ENCODE measurements at regions not wholly inside any gene's neighbourhood (a gene's known extent, or its start where the extent isn't known, plus 50 kb on each side); places are given as distances from the start of the nearest gene placed in this dataset.

DNA sequence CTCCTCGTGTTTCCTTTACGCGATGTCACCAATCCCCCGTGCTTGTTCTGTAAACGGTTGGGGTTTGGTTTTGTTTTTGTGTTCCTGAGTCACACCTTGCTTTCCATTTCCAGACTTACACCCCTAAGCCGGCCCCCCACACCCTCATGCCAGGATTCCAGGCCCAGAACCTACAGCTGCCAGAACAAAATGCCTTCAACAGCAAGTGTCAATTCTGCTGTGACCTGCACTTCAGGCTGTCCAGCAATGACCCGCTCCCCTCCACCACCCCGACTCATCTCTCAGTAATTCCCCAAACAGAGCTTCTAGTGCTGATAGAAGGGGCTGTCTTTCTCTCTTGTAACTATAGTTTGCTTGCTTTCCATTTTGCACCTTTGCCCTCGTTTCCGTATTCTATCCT, 722.1 kb upstream of the CELF2 start:
- DNase-seq (ENCODE audit: low spot score), result no peak

DNA sequence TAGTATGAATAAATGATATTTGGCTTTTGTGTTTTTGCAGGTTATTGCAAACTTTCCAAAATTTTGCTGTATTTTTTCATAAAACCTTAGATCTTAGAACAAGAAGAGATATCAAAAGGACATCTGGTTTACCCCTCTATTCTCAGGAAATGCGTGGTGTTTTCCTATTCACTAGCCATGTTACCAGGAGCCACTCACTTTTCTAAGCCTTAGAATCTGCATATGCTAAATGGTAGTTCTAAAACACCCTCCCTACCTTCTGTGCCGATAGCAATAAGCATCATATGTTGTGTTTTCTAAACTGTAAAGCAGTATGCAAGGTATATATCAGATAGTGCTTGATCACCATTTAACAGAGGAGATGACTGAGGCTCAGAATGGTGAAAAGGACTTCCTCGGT, 715.0 kb upstream of the CELF2 start:
- DNase-seq (ENCODE audit: low spot score), result no peak

DNA sequence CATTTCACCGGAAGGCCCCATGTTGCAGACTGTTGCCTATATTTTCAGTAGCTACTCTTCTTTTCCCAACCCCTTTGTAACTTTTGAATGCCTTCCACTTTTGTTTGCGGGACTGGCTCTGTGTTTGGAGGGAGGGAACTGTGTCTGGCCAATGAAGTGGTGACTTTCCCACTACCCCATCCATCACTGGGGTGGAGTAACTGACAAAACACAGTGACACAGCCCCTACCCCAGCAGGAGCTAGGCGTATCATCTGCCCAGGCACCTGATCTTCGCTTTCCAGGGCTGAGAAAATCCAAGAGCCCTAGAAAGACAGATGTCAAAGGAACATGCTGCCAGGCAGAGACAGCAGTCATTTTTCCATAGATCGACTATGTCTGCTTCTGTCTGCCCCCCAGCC, 710.6 kb upstream of the CELF2 start:
- no peak for DNase-seq (ENCODE audit: low spot score)

DNA sequence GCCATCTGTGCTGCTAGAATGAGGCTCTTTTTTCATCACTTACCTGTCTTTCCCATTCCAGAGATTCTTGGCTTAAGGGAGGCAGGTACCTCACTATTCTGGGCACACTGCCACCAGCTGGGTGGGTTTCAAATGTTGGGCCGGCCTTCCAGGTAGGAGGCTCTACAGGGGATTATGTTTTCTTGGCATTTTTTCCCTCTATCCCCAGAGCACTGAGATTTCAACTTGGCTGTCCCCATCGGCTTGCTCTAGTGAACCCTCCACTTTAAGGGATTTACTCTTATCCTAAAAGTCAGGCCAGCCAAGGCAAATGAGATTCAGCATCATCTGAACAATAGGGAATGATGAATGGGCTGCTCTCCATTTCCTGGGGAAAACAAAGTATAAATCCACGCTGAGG, 710.1 kb upstream of the CELF2 start:
- no peak for DNase-seq (ENCODE audit: low spot score)

DNA sequence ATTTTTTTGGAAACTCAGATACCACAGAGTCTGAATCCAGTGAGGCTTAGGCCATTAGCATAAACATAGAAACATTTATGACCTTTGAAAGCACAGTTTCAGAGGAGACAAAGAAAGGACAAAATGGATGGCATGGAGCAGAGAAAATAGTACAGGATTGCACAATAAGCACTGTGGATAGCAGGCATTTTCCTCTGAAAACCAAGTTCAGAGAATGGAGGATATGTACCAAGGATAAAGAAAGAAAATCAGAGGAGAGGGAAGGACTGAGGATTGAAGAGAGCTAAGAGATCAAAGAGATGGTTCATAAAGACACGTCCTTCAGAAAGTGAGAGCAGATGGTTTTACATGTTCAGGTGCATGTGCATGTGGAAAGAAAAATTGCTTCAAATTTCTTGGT, 707.2 kb upstream of the CELF2 start:
- DNase-seq (ENCODE audit: low spot score), result no peak

DNA sequence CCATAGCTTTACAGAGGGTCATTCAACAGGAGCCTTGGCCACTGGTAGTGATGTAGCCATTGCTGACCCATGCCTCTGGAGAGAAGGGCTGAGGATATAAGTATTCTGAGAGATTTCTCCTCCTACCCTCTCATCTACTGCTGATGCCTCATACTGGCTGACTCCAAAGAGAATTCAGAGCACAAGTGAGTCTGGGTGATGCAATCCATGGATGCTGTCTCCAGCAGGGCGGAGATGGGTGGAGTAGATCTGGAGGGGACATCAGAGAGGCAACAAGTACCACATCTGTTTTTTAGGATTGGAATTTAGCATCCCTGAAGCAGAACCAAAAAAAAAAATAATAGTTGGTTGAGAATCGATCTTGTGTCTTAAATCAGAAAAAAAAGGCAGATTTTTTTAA, 705.7 kb upstream of the CELF2 start:
- no peak for DNase-seq (ENCODE audit: low spot score)

DNA sequence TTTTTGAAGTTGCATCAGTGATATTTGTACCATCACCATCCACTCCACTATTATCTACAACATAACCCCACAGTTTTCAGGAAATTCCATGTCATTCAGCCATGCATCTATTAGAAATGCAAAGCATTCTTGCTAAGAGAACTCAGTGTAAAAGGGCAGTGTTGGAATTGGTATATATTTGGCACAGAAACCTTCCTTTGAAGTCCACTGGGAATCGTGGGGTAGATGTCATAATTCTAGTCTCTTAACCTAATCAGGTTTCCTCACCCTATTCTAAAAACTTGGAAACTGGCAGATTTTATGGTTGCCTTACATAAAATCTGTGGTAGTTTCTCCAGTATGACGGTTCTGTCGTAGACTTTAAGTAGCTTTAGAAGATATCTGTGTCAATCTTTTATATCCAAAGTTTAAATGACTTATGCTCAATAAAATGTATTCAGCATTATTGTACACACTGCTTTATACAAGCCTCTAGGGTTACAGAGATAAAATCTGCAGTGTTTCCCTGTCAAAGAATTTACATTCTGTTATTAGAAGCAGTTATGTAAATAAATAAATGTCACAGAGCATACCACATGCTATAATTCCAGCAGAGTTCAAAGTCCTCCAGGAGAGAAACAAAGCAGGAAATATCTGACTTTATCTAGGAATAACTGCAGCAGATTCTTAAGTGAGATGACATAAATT, 704.4 kb upstream of the CELF2 start:
- no peak for DNase-seq (ENCODE audit: low spot score)

DNA sequence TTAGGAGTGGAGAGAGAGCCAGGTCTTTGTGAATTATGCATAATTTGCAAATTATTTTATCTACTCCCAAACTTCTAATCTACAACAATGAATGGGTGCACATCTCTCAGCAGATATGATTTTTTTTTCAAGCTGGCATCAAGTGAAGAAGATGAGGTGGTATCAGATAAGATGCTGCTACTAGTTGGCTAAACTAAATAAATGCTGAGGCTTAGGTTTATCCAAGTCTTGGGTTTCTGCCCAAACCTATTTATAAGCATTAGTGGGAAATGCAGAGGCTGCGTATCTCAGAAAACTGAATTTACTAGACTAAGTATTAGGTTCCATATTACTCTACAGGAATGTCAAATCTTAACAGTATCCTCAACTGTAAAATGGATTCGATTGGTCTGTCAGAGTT, 703.0 kb upstream of the CELF2 start:
- no peak for DNase-seq (ENCODE audit: low spot score)

DNA sequence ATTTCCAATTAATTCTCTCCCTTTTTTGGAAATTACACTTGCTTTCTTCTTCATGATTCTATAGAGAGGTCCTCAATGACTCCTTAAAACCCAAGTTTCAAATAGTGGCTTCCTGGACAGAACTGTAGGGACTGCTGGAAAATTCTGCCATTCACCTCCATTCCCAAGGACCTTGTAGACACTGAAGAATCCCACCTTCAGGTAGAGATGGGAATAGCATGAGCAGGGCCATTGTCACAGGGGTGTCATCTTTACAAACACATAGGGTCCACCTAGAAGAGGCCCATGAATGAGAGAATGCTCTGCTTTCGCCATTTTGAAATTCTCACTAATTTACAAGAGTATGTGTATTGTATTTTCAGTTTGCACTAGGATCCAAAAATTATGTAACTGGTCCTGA, 701.7 kb upstream of the CELF2 start:
- DNase-seq (ENCODE audit: low spot score), result no peak

DNA sequence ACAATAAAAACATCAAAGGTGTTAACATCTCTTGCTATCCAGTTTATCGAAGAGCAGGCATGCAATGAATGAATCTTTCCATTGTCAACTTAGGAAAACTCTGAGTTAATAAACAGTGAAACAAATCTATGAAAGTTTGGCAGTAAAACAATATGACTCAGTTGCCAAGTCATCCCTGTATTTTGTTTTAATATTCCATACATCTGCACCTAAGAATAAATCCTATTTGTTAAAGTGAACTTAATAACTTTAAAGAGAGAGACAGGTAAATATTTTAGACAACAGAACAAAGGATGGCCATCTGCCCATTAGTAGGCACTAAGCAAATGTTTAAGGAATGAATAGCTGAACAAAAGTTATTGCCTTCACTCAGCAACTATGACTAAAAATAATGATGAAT, 700.5 kb upstream of the CELF2 start:
- DNase-seq (ENCODE audit: low spot score), result no peak

DNA sequence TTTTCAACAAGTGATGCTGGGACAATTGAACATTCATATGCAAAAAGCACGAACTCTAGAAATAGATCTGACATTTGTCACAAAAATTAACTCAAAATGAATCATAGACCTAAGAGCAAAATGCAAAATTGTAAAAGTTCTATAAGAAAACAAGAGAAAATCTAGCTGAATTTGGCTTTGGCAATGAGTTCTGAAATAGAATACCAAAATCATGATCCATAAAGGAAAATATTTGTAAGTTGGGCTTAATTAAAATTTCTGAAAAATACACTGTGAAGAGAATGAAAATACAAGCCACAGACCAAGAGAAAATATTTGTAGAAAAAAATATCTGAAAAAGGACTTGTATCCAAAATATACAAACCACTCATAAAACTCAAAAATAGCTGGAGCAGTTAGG, 698.8 kb upstream of the CELF2 start:
- no peak for DNase-seq (ENCODE audit: low spot score)

DNA sequence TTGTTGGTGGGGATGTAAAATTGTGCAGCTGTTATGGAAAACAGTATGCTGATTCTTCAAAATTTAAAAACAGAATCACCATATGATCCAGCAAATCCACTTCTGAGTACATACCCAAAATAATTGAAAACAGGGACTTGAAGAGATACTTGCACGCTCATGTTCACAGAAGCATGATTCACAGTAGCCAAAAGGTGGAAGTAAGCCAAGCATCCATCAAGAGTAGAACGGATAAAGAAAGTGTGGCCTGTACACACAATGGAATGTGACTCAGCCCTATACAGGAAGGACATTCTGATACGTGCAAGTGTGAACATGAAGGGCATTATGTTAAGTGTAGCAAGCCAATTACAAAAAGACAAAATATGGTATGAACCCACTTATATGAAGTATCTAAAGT, 696.7 kb upstream of the CELF2 start:
- no peak for DNase-seq (ENCODE audit: low spot score)

DNA sequence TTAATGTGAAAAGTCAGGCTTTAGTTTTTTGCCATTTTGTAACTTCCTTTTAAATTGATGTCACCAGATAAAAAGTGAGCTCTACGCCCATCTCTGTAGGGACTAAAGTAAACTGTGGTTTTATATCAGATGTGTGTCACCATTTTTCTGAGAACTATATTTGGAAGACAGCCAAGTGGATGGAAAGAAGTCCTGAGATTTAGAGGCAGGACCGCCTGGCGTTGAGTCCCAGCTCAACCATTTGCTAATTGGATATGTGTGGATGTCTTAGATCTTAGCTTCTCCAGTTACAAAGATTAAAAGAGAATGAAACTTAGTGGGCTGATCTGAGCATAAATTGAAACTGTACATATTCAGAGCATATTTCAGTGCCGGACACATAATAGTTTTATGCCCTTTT, 691.6 kb upstream of the CELF2 start:
- DNase-seq (ENCODE audit: low spot score), result no peak

DNA sequence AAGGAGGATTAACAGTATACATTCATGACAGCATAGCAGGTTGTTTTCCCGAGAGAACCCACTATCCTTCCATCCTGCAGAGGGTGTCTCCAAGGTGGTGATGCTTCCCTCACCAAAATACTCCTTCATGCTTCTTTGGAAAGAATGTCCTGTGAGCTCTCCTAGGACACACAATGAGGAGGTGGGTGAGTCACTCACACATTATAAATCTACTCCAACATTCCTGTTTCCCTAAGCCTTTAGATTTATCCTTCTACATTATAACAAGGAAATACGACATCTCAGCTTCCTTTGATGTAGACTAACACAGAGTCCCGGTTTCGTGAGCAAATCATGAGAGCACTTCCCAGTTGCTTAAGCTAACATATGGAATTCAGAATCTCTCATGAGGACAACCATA, 689.7 kb upstream of the CELF2 start:
- no peak for DNase-seq (ENCODE audit: low spot score)

DNA sequence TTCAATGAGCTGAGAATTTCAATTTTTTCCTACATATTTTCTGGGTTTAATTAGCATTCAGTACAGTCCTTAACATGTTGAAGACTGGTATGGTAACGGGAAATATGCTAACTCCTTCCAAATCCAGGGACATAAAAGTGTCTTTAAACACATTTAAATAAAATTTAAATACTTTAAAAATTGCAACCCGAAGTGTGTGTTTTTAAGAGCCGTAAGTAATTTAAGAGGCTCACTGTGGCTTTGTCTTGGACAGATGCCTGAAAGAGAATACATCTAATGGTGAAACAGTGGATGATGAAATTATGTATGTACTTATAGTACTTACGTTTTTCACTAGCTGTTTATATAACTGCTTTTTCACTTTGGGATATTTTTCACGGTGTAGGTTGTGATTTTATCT, 687.3 kb upstream of the CELF2 start:
- no peak for DNase-seq (ENCODE audit: low spot score)

DNA sequence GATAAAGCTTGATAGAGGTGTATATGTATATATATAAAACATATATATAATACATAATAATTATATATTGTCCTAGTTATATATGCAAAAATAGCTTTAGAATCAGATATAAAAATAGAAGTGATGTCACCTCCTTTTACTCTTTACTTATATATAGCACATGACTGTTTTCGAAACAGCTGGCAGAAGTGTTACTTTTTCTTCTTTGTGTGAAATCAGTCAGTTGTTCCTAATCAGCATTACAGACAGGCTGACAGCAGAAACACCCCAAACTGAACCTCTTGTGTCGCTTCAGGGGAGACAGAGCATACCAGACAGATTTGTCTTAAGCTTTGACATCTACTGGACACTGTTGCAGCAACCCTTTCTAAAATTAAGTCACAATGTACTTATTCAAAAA, 684.9 kb upstream of the CELF2 start:
- no peak for DNase-seq (ENCODE audit: low spot score)

DNA sequence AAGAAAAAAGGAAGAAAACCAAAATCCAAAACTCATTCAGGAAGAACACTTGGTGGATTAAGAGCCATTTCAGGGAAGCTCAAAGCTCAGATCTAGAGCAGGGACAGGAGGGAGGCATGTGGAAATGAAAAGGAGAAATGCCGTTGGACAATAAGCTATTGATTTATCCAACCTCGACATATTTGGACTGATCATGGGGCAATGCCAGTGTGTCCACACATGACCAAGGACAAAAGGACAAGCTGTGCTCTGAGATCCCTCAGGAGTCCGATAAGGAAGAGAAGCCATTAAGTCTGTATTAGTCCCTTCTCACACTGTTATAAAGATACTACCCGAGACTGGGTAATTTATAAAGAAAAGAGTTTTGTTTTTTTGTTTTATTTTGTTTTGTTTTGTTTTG, 684.0 kb upstream of the CELF2 start:
- DNase-seq (ENCODE audit: low spot score), result no peak

DNA sequence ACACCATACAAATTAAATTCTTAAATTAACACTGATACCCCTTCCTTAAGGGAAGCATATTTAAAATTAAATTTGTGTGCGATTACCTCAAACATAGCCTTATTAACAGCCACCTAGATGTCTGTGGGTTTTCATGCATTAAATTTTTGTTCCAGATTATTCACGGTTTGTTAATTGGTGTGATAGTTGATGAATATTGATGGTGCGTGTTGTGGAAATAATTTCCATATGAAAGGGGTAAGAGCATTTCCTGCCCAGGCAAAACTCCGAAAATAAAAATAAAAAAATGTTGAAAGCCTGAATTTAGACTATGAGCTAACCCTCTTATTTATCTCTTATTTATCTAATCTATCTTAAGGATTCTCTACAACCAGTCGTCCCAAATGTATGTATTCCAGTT, 679.3 kb upstream of the CELF2 start:
- DNase-seq (ENCODE audit: low spot score), result no peak

DNA sequence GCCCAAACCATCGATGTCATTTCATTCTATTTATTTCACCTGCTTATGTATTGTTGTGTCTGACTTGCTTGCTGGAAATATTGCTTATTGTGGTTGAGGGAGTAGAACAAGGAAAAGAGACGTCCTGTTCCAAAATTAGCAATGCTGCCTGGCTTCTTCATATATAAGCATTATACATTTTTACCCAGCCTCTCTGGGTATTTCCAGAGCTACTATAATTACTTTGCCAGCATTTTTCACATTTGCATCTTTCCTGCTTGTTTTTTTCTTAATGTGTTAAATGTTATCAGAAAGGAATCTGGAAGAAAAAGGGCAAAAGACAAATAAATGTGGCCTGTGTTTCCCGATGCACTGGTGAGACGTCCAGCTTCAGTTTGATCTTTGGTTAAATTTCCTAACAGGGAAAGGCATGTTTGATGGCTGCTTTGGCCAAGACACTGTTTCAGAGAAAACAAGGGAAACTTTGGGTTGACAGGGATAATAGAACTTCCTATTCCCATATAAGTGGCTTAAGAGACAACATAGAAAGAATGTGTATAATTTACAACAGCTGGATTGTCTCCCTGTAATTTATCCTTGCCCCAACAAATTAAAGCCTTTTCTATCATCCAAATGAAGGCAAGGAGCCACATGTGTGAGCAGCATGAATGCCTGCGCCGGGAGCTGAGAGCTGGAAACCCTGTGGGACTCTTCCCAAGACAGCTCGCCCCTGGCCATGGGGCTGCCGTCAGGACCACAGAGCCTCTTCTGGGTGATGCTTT, 671.1 kb upstream of the CELF2 start:
- no peak for DNase-seq (ENCODE audit: low spot score)

DNA sequence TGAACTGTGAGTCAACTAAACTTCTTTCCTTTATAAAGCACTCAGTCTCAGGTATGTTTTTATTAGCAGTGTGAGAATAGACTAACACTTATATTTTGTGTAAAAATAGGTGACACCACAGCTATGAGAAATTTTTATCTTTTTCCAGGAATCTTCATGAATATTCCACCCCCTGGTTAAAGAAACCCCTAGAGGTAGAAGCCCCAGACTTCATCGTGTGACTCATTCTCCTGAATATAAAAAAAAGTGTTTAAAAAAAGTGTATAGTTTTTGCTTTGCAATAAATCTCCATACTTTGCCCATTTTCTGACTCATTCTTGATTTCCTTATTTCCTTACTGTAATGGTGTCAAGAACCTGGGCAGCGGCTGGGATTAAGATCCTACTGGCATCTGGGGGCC, 667.6 kb upstream of the CELF2 start:
- no peak for DNase-seq (ENCODE audit: low spot score)

DNA sequence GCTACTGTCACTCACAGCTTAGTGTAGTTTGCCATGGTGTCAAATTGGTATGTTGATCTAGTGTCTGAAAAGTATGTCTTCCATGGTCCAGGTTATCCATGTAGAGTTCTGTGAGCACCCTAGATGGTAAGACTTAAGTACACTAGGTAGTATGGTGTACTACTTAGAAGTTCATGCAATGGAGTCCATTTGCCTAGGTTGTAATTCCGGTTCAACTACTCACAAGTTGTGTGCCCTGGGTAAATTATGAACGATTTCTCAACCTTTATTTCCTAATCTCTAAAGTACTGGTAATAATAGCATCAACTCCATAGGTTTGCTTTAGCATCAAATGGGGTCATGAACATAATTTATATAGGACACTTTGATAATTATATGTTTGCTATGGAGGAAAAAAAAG, 666.2 kb upstream of the CELF2 start:
- no peak for DNase-seq (ENCODE audit: low spot score)

DNA sequence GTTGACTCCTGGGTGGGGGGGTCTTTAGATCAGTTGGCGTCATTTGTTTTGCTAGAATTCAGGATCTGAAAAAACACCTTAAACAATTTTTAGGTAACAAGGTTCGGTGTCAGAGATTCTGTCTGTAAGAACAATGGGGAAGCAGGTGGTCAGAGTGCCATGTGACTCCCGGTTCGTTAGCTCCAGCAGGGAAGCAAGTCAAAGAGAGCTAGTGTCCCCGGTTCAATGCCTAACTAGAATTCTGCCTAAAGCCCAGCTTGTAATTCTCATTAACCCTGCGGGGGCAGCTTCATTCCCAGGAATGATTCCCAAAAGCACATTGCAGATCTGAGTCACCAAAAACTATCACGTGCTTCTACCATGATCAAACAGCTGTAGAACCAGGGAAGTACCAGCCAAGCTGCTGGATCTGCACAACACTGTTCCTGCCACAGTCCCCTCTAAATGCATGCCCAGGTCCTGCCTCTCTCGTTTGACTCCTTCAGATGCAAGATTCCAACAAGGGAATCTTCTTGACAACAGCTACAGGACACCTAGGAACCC, 664.3 kb upstream of the CELF2 start:
- DNase-seq (ENCODE audit: low spot score), result no peak

DNA sequence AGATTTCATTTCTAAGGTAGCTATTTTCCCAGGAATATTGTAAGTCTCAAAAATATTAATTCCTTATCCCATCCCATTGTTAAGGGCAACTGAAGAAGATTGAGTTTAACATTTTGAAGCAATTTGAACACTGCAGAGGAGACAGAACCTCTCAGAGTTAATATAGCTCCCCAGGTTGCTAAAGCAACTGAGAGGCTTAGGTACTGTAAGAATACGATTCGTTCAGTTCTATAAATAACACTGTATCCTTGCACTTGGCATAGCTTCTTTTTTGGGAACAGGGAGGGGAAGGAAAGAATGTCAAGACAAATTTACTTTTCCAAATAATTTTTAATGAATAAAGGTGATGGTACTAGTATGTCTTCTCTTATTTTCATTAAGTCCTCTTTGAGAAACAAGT, 658.4 kb upstream of the CELF2 start:
- DNase-seq (ENCODE audit: low spot score), result no peak
